AG04449 (cell line): ENCODE measurements at regions not wholly inside any gene's neighbourhood (a gene's known extent, or its start where the extent isn't known, plus 50 kb on each side); places are given as distances from the start of the nearest gene placed in this dataset.

Experiments
- CTCF ChIA-PET: fragments of 350-600 bp; formaldehyde crosslinking; extraction: SDS; loops from one replicate; lab custom pipeline; 2021; ENCODE audit warnings: antibody characterized with exemption; lab: Yijun Ruan, JAX
- POLR2A ChIA-PET: fragments of 400-600, 350-600 bp; formaldehyde crosslinking; extraction: SDS; loops from one replicate; lab custom pipeline; 2020; ENCODE audit warnings: antibody characterized with exemption, inconsistent platforms; lab: Yijun Ruan, JAX
- DNase-seq: peaks from one replicate; pipeline ENCODE4 v3.0.0-alpha.2; 2010; ENCODE audit warnings: low read depth, low spot score
- H3K4me3 ChIP-seq: 2 replicates; pipeline ENCODE4 v1.5.1; 2011; ENCODE audit warnings: low read depth, mild to moderate bottlenecking, control low read depth, low read length
- TF ChIP-seq, protein P1 (sequence below): IDR thresholded peaks from one replicate; pipeline ENCODE4 v1.5.1; 2011; ENCODE audit warnings: mild to moderate bottlenecking, moderate library complexity, low read length, control low read depth, inconsistent platforms; ENCODE audit not compliant: insufficient read depth; ENCODE audit errors: missing control alignments

DNA sequence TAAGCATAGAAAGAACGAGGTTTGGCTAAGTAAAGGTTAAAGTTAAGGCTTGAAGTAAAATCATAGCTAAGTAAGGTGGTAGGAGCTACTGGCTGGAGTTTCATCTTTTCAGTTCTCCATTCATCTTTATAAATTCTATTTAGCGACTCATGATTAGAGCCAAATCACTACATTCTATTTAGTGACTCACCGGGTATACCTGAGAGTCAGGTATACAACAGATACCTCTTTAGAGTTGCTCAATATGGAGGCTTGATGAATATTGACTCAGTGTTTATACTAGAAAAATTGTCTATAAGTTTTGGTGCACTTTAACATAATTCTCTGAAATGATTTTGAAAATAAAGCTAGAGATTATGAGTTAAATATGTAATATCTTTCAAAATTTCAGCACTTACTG is 328.8 kb upstream of the GRM7 start:
- TF ChIP-seq, protein P1, sequence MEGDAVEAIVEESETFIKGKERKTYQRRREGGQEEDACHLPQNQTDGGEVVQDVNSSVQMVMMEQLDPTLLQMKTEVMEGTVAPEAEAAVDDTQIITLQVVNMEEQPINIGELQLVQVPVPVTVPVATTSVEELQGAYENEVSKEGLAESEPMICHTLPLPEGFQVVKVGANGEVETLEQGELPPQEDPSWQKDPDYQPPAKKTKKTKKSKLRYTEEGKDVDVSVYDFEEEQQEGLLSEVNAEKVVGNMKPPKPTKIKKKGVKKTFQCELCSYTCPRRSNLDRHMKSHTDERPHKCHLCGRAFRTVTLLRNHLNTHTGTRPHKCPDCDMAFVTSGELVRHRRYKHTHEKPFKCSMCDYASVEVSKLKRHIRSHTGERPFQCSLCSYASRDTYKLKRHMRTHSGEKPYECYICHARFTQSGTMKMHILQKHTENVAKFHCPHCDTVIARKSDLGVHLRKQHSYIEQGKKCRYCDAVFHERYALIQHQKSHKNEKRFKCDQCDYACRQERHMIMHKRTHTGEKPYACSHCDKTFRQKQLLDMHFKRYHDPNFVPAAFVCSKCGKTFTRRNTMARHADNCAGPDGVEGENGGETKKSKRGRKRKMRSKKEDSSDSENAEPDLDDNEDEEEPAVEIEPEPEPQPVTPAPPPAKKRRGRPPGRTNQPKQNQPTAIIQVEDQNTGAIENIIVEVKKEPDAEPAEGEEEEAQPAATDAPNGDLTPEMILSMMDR, result no peak
- ChIA-PET CTCF (no interaction called here), POLR2A (no interaction called here)
- H3K4me3 ChIP-seq, result no peak overlapping the region
- DNase-seq, result no peak

GRCh38 chr3:6540981-6541380 is 319.9 kb upstream of the GRM7 start:
- no peak for DNase-seq
- ChIA-PET POLR2A (no interaction called here), CTCF (no interaction called here)
- H3K4me3 ChIP-seq, result no peak overlapping the region
- TF ChIP-seq, protein P1, result no peak

GRCh38 chr3:6542795-6543194 is 318.1 kb upstream of the GRM7 start:
- ChIA-PET CTCF (no interaction called here), POLR2A (no interaction called here)
- TF ChIP-seq, protein P1, result no peak
- no peak overlapping the region for H3K4me3 ChIP-seq
- no peak for DNase-seq

- H3K4me3 ChIP-seq, result no peak overlapping the region
- DNase-seq, result no peak
- ChIA-PET CTCF (no interaction called here), POLR2A (no interaction called here)
- TF ChIP-seq, protein P1, result no peak
Observed at GRCh38 chr3:6549296-6549695, 311.6 kb upstream of the GRM7 start.

GRCh38 chr3:6551165-6551564 is 309.8 kb upstream of the GRM7 start:
- no peak overlapping the region for H3K4me3 ChIP-seq
- DNase-seq, result no peak
- ChIA-PET CTCF (no interaction called here), POLR2A (no interaction called here)
- TF ChIP-seq, protein P1, result no peak

- DNase-seq, result no peak
- ChIA-PET CTCF (no interaction called here), POLR2A (no interaction called here)
- no peak overlapping the region for H3K4me3 ChIP-seq
- TF ChIP-seq, protein P1, result no peak
Observed at GRCh38 chr3:6560259-6560658, 300.7 kb upstream of the GRM7 start.
